ENCODE measurements at regions not wholly inside any gene's neighbourhood (a gene's known extent, or its start where the extent isn't known, plus 50 kb on each side); places are given as distances from the start of the nearest gene placed in this dataset.

- no peak for DNase-seq (ENCODE audit: low read depth)
- no peak for TF ChIP-seq CTCF (IDR thresholded peaks at IDR 0.05; ENCODE audit: low read depth, low read length, missing control alignments)
- in situ Hi-C loops (cut with HindIII; ENCODE audit: low sequenced_read_pairs) = no loop called here
- no peak overlapping the region for H3K4me3 ChIP-seq (ENCODE audit: low read depth, low read length)
These were observed 170.4 kb downstream of the PTPRC start for GRCh38 chr1:198809247-198809646.

- H3K4me3 ChIP-seq (ENCODE audit: low read depth, low read length) = no peak overlapping the region
- in situ Hi-C loops (cut with HindIII; ENCODE audit: low sequenced_read_pairs) = no loop called here
- DNase-seq (ENCODE audit: low read depth) = no peak
- TF ChIP-seq CTCF (IDR thresholded peaks at IDR 0.05; ENCODE audit: low read depth, low read length, missing control alignments) = no peak
These were observed 172.6 kb downstream of the PTPRC start for GRCh38 chr1:198811449-198811848.

GRCh38 chr1:198823626-198824025 lies 184.8 kb downstream of the PTPRC start:
- in situ Hi-C loops (cut with HindIII; ENCODE audit: low sequenced_read_pairs) = no loop called here
- DNase-seq (ENCODE audit: low read depth) = no peak
- no peak overlapping the region for H3K4me3 ChIP-seq (ENCODE audit: low read depth, low read length)
- no peak for TF ChIP-seq CTCF (IDR thresholded peaks at IDR 0.05; ENCODE audit: low read depth, low read length, missing control alignments)

- H3K4me3 ChIP-seq (ENCODE audit: low read depth, low read length) = no peak overlapping the region
- DNase-seq (ENCODE audit: low read depth) = no peak
- TF ChIP-seq CTCF (IDR thresholded peaks at IDR 0.05; ENCODE audit: low read depth, low read length, missing control alignments) = no peak
- in situ Hi-C loops (cut with HindIII; ENCODE audit: low sequenced_read_pairs) = no loop called here
These were observed 186.4 kb downstream of the PTPRC start for GRCh38 chr1:198825254-198825653.

GRCh38 chr1:198829356-198829755 lies 190.5 kb downstream of the PTPRC start:
- no peak for TF ChIP-seq CTCF (IDR thresholded peaks at IDR 0.05; ENCODE audit: low read depth, low read length, missing control alignments)
- no peak for DNase-seq (ENCODE audit: low read depth)
- in situ Hi-C loops (cut with HindIII; ENCODE audit: low sequenced_read_pairs) = no loop called here
- no peak overlapping the region for H3K4me3 ChIP-seq (ENCODE audit: low read depth, low read length)

GRCh38 chr1:198829944-198830343 lies 191.1 kb downstream of the PTPRC start:
- in situ Hi-C loops (cut with HindIII; ENCODE audit: low sequenced_read_pairs) = no loop called here
- TF ChIP-seq CTCF (IDR thresholded peaks at IDR 0.05; ENCODE audit: low read depth, low read length, missing control alignments) = peak; percentile 58
- DNase-seq (ENCODE audit: low read depth) = peak; percentile 18
- H3K4me3 ChIP-seq (ENCODE audit: low read depth, low read length) = no peak overlapping the region

GRCh38 chr1:198830412-198830811 lies 191.6 kb downstream of the PTPRC start:
- in situ Hi-C loops (cut with HindIII; ENCODE audit: low sequenced_read_pairs) = no loop called here

More at GRCh38 chr1:198830412-198830811, 191.6 kb downstream of the PTPRC start:
- TF ChIP-seq CTCF (IDR thresholded peaks at IDR 0.05; ENCODE audit: low read depth, low read length, missing control alignments) = no peak
- DNase-seq (ENCODE audit: low read depth) = no peak
- H3K4me3 ChIP-seq (ENCODE audit: low read depth, low read length) = no peak overlapping the region
